ENCODE measurements at regions not wholly inside any gene's neighbourhood (a gene's known extent, or its start where the extent isn't known, plus 50 kb on each side); places are given as distances from the start of the nearest gene placed in this dataset.

DNA sequence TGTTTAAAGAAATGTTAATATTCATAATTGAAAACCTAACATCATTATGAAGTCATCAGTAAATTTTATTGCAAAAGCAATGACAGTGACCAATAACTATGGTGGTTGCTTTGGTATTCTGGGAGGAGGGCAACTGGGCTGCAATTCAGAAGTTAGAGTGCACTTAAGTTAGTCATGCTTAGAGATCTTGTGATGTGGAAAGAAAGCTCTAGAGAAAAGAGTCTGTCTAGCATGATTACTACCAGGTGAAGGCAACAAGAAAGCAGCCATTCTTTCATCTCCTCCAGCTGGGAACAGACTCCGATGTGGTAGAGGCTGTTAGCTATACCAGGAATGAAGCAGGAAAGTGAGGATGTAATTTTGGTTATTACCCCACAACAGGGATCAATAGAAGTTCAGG is 625.6 kb downstream of the SI start:
- TF ChIP-seq CTCF (IDR thresholded peaks at IDR 0.05) (no peak), ZFX (IDR thresholded peaks at IDR 0.05; ENCODE audit: borderline replicate concordance) (no peak)
